ENCODE measurements at regions not wholly inside any gene's neighbourhood (a gene's known extent, or its start where the extent isn't known, plus 50 kb on each side); places are given as distances from the start of the nearest gene placed in this dataset.
"Not testable (repeated sequence)": the region's sequence is repeated elsewhere in the genome, so short reads cannot be mapped to it uniquely, and the experiment has no call there.

DNA sequence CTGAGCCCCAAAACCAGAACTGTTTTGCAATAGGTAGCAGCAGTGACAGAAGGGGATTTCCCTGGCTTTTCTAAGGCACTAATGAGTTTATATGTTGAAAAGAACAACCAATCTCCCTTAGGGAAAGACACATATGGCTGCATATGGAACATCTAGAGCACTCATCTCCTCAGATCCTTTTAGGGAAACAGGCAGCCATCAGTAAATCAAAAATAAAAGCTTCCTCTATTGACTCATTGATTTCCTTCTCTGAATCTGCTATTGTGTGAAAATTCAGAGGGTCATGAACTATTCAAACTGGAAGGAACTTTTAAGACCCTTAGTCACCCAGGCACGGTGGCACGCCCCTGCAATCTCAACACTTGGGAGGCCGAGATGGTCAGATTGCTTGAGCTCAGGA is 110.9 kb upstream of the NANOS1 start:
- no peak for DNase-seq

DNA sequence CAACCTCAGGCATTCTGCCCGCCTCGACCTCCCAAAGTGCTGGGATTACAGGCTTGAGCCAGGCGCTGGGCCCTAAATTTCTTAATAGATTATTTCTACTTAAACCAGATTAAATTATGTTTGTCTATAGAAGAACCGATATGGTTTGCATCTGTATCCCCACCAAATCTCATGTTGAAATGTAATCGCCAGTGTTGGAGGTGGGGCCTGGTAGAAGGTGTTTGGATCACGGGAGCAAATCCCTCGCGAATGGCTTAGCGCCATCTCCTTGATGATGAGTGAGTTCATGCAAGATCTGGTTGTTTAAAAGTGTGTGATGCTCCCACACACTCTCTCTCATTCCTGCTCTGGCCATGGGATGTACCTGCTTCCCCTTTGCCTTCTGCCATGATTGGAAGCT is 109.3 kb upstream of the NANOS1 start:
- no peak for DNase-seq

DNA sequence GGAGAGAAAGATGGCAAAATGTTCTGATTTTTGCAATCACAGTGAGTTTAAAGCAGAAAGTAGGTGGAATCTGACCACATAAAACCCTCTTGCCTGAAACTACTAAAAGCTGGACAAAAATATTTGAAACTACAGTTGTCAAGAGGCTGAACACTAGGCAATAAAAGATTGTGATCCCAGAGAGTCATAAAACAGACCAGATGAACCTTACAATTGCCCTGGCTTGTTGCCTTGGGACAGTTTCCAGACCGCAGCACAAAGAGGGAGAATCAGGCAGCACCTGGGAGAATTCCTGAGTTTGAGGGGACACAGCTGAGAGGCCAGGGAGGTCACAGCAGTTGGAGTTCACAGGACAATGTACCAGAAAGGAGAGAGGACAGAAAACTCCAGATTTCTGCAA is 107.3 kb upstream of the NANOS1 start:
- DNase-seq, result no peak

DNA sequence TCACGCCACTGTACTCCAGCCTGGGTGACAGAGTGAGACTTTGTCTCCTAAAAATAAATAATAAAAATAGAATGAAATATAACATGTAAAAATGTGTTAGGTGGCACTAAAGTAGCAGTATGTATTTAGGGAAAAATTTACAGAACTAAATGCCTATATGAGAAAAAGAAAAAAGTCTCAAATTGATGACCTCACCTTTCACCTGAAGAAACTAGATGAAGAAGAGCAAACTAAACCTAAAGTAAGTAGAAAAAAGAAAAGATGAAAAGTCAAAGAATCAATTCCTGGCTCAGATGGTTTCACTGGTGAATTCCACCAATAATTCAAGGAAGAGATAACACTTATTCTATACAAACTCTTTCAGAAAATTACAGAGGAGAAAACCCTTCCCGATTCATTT is 106.5 kb upstream of the NANOS1 start:
- DNase-seq, result no peak

DNA sequence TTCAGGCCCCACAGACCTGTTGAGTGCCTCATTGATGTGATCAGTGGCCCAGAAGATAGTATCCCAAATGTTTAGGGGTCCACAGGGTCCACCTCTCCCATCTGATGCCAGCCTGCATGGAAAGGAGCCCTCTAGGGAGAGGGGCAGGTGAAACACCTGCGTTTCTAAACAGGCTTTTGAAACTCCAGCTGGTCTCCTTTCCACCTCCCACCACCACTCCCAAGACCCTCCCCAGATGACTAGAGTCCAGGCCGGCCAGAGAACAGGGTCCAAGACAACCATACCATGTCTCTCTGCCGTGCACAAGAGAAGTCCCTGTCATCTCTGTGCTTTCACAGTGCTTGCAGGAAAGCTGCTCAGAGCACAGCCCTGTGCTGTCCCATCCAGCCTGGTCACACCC is 105.0 kb upstream of the NANOS1 start:
- DNase-seq, result no peak

DNA sequence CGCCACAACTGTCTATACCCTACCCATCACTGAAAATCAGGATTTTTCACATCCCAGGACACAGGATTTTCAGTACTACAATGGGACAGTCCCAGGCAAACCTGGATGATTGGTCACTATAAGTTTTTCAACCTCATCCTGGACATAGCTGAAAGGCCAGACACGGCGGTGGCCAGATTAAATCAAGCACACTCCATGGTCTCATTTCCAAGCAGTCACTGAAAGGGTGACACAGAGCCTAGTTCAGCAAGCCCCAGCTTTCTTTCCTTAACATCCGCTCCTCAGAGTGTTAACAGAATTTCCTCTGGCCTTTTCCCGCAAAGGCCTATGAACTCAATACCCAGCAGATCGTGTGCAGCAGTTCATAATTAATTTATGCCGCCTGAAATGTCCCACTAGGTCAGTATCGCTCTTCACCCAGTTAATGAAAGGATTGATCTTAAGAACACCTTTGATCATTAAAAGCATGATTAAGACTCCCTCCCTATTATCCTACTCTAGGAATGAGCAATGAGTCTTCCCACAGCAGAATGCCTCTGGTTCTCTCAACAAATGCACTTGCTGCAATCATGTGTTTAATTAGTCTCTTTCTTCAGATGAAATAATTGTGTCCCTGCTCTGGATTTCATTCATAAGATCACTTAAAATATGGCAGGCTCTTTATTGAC is 104.0 kb upstream of the NANOS1 start:
- DNase-seq, result no peak

DNA sequence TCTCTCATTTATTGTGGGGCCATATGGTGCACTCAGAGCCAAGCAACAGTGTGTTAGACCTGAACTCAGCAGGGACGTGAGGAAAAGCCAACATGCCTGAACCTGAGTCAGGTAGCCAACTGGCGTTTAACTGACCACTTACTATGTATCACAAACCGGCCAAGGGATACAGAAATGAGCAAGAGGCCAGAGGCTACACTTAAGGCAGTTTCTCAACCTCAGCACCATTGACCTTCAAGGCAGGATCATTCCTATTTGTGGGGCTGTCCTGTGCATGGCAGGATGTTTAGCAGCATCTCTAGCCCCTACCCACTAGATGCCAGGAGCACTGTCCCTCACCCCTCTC is 103.5 kb upstream of the NANOS1 start:
- no peak for DNase-seq

DNA sequence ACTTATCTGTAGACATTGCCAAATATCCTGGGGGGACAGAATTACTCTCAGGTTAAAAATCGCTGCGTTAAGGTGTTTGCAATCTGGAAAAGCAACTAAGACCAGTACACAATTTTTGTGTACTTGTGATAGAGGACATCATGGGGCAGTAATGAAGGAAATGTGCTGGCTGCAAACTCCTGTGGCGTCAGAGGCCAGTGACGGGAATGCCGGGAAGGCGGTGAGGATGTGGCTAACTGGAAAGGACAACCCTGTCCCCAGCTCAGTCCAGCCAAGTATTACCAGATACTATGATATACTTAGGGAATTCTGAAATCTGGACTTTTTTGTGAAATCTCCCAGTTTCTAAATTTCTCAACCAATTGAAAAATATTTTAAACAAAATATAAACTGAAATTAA is 103.1 kb upstream of the NANOS1 start:
- no peak for DNase-seq

DNA sequence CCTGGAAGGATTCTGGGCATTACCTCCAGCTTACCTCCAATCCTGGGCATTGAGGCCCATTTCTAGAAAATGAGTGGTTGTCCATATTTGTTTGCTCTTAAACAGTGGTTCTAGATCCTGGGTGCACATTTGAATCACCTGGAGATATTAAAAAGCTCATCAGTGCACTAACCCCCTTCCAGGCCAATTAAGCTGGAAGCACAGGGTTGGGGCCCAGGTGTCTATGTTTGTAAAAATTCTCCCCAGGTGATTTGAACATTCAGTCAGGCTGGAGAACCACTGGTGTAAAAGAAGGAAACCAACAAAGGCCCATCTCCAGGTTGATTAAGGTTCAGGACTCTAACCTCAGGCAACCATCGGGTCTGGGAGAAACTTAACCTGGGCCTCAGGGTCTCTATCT is 102.6 kb upstream of the NANOS1 start:
- DNase-seq, result no peak

DNA sequence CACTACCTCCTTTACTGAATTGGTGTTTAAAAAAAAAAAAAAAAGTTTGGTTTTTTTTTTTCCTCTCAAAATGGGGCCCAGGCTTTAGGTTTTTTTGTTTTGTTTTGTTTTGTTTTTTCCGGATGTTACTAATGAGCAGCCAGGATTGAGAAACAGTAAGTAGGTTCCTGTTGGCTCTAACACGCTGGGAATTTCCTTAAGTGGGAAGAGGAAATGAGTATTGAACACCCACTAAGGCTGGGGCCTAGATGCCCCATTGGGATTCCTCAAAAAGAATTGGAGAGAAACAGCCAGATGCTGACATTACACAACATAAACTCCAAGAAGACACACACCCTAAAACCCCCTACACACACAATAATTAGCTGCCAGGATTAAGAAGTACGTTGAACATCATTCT is 102.2 kb upstream of the NANOS1 start:
- no peak for DNase-seq

DNA sequence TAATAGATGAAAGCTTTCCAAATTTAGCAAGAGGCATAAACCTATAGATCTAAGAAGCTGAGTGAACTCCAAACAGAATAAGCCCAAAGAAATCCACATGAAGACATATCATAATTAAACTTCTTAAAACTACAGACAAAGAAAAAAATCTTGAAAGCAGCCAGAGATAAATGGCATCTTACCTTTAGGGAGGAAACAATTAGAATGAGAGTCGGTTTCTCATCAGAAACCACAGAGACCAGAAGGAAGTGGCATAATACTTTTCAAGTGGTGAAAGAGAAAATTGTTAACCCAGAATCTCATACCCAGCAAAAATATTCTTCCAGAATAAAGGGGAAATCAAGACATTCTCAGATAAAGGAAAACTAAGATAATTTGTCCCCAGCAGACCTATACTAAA is 98.9 kb upstream of the NANOS1 start:
- no peak for DNase-seq

DNA sequence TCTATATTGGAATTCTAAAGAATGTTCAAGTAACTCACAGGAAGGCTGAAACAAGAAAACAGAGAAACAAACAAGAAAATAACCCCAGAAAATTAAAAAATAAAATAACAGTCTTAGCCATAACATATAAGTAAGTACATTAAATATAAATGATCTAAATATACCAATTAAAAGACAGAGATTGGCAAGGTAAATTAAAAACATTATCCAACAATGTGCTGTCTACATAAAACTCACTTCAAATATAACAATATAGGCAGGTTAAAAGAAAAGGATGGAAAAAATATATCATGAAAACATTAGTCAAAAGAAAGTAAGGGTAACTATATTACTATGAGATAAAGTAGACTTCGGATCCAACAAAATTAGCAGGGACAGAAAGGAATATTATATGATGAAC is 98.1 kb upstream of the NANOS1 start:
- no peak for DNase-seq

DNA sequence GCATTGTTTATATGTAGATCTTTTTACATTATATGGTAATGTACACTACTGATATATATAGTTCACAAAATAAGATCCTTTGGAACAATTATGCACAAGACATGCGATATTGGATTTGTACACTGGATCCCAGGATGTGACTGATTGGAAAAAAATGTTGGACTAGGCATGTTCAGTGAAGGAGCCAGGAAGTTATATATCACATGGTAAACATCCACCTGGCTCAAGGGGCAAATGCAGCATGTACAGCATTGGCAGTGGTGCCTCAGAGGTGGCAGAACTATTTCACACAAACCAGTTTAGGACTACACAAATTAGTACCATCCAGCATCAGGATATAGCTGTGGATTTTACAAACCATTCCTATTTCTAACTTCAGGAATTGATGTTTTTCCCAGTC is 97.4 kb upstream of the NANOS1 start:
- not testable (repeated sequence) for DNase-seq

DNA sequence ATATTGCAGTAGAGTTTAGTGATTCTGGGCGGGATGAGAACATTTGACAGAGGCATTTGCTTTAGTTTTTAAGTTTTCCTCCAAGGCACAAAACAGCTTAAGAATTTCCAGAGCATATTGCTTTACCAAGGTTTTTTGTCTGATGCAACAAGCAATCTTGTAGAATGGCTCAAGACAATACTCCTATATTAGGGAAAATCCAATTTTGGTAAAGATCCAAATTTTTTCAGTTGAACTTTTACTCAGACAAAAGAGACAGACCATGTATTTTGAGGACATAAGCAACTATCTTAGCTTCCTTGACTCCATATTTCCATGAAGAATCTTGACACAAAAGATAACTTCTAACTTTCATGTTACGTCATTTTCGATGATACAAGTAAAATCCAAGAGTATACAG is 92.3 kb upstream of the NANOS1 start:
- DNase-seq, result no peak

DNA sequence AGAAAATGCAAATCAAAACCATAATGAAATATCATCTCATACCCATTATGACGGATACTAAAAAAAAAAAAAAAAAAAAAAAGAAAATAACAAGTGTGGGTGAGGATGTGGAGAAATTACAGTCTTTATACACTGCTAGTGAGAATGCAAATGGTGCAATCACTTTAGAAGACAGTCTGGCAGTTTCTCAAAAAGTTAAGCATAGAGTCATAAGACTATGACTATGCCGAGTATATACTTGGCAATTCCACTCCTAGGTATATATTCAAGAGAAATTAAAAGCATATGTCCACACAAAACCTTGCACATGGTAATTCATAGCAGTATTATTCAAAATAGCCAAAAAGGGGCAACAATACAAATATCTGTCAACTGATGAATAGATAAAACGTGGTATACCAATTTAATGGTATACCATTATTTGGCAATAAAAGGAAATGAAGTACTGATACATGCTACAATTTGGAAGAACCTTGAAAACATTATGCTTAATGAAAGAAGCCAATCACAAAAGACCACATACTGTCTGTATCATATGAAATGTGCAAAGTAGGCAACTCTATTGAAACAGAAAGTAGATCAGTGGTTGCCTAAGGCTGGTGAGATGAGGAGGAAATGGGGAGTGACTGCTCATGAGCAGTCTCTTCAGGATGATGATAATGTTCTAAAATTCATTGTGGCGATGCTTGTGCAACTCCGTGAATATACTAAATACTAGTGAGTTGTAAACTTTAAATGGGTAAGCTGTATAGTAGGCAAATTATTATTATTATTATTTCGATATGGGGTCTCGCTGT is 90.1 kb upstream of the NANOS1 start:
- no peak for DNase-seq

DNA sequence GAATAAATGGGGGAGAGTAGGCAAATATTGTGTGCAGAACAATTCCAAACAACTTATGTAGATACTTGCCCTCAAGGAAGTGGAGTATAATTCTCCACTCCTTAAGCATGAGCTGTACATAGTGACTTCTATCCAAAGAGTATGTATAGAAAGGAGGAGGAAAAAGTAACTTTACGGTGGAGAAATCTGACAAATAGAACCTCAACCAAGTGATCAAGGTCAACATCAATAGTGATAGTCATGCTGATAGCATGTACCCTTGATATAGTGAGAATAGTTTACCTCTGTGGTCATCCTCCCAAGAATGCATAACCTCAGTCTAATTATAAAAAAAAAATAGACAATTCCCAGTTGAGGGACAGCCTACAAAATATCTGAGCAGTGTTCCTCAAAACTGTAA is 89.1 kb upstream of the NANOS1 start:
- DNase-seq, result no peak

DNA sequence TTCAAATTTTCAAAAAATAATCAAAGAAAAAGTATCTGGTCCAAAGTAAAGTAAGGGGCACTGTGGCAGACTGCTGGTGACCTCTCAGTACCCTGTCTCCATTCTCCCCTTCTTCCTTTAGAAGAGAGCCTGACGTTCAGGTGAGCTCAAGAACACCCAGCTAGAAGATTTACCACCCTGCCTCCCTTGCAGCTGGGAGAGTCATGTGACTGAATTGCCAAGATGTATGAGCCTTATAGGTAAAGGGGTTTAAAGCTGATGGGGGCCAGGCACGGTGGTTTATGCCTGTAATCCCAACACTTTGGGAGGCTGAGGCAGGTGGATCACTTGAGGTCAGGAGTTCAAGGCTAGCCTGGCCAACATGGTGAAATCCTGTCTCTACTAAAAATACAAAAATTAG is 86.3 kb upstream of the NANOS1 start:
- no peak for DNase-seq

DNA sequence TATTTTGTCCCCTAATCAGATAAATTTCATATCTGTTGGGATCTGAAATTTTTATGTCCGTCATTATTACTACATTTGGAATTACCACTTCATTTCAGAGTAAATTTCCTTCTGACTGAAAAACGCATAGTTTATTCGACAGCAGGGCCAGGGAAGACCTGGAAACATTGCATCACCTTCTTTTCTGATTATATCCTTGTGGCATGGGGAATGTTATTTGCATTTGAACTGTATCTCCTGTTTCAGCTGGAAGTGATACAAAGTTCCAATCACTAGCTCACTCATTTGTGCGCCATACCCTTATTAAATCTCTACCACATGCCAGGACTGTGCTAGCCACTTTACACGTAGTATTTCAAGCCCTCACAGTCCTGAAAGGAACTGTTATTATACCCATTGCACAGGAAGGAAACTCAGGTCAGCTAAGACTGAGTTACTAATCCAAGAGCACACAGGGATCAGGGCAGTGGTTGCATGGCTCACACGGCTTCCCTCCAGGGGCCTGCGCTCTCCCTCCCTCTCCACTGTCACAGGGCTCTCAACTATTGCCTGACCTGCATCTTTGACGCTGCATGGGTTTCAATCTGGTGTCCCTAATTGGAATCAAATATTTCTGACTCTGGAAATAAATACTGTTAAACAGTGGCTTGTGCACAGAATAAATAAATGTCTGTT is 84.4 kb upstream of the NANOS1 start:
- no peak for DNase-seq

DNA sequence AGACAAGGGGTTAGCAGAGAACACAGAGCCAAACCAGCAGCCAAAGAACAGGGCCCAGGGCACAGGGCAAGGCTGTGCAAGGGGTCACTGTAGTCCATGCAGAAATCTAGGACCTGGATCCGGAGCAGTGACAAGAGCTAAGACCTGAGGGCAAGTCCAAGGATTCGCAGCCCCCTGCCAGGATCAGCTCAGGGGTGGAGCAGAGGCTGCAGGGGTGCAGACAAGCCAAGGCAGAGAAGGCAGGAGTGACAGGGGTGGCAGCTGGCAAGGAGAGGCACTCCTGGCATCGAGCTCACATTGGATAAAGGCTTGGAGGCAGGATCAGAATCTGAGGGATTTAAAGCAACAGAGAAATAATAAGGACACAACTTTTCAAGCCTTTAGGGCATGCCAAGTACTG is 80.7 kb upstream of the NANOS1 start:
- no peak for DNase-seq

DNA sequence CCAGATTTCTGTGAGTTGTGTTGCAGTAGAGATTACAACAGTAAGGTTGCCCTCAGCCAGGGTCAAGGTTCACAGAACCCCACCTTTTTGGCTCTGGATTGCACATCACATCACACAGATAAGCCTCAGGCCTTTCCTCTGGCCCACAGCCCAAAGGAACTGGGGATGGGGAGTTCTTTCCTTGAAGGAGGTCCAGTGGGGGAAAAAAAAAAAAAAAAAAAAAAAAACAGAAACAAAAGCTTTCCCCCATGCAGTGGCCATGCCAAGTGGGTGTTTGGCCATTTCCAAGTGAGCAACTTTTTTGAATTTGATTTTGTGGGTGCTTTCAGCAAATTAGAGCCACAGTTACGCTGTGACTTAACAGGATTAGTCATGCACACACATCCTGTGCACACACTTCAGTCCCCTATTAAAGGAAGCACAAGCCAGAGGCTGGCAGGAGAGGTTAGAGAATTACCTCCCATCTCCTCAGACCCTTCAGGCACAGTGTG is 79.3 kb upstream of the NANOS1 start:
- DNase-seq, result no peak

DNA sequence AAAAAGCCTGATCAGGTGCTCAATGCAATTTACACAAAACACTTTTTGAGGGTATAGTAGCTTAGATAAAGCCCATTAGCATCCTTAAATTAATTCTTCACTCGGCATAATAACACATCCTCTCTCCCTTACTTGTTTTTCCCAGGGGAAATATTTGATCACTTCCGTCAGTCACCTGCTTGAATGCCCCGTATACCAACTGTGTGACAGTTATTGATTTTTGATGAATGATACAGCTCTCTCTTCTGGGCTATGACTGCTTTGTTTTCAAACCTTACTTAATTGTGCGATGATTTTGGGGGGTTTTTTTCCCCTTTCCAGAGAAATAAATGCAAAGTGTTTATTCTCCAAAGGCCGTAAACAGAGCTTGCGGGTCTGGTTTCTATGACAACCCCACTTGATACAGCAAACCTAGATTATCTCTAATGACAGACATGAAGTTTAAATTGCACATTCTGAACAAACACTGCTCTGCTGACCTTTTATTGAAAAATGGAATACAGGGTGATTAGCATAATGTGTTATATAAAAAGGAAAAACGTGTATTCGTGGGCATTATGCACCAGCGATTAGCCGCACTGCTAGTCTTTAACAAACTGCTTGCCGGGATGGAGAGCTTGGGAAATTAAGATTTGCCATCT is 78.4 kb upstream of the NANOS1 start:
- no peak for DNase-seq

DNA sequence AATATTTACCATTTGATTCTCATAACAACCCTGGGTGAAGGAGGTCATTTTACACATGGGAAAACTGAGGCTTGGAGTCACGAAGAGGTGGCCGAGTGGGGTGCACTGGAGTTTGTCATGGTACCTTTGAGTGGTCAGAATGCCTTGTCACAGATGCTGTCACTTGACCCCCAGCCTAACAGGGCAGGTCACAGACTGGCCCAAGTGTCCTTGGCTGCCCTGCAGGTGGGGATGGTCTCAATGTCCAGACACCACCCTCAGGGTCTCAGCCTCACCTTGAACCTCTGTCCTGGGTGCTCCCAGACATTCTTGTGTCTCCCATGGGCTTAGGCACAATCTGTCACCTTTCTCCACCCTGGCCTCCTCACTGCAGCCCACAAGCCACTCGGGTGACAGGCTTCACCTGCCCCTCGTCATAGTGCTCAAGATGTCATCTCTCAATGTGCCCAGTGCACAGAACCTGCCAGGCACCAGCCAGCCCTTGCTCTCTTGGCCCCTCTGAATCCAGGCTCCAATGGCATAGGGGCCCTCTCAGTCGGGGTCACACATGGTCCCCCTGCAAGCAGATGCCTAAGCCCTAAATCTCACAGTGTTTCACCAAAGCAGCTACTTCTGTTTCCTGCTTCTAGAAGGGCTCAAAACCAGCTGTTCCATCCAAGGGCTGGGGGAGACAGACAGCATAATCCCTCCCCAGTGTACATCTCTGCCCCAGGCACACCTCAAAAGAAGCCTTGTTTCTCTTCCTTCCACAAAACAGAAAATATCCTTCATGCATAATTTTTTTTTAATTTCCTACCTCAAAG is 76.8 kb upstream of the NANOS1 start:
- DNase-seq, result no peak
